ENCODE measurements at regions not wholly inside any gene's neighbourhood (a gene's known extent, or its start where the extent isn't known, plus 50 kb on each side); places are given as distances from the start of the nearest gene placed in this dataset.

DNA sequence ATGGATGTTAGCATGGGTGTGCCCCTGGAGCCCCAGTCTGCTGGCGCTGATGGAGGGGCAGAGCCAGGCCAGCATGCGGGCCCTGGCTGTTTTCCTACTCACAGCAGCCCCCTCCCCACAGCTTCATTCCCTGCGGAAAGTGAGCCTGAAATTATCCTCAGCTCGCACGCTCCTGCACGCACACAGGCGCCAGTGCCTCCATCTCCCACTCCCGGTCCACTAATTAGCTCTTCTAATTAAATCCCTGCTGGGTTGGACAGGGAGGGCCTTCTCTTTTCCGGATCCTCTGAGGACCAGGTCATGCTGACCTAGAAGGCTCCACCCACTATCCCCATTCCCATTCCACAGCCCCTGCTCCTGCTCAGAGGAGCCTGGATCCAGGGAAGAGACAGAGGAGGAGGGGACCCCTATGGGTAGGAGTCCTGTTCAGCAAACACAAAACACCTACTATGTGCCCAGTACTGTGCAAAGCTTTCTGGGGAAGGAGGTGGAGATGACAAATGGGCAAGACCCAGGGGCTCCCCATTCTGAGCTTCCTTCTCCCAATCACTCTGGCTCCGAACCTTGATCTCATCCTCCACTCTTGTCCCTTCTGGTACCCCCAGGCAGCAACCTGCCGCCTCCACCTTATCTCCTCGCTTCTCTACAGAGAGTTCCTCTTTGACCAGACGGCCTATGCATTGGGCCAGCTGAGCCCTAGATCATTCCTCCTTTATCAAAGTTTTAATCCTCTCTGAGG lies 70.2 kb upstream of the CCDC167 start:
- BruUV-seq (replicated peaks) = no TSS peak
- ChIA-PET POLR2A (ENCODE audit: unreplicated experiment) (no interaction called here), CTCF (interaction anchor here (0.6 kb wide), 1 partner anchor 311 kb away, joined by 3 read pairs; no protein-coding TSS in a partner anchor)
- no peak overlapping the region for H2AK9ac ChIP-seq (replicated peaks; ENCODE audit: low read depth, low read length, poor library complexity)
- no peaks in the 10 kb centered on the region for H3K9me3 ChIP-seq (ENCODE audit: control insufficient read depth, insufficient read depth, low read length)
- dilution Hi-C loops (cut with HindIII; ENCODE audit: low sequenced_read_pairs, unreplicated experiment) (no loop called here), intact Hi-C loops (cut with micrococcal nuclease) (loop anchor here (5.0 kb wide), 2 partner anchors 203 to 243 kb away; no protein-coding TSS in a partner anchor), in situ Hi-C loops (cut with MboI; ENCODE audit: low sequenced_read_pairs) (no loop called here)
- no peak overlapping the region for H2BK120ac ChIP-seq (ENCODE audit: low read depth, low read length)
- no peak overlapping the region for H3K18ac ChIP-seq (ENCODE audit: low read depth, low read length)
- 65% methylated on average over 4 of the region's 13 CpGs; no CpG with 5 or more reads in 1 of the 2 experiments for WGBS, 2 experiments (ENCODE audit: extremely low coverage in 2 of 2, insufficient read length in 1 of 2)
- H4K91ac ChIP-seq (ENCODE audit: insufficient read depth, low read depth, low read length) = no peak overlapping the region
- no peak overlapping the region for H3K9ac ChIP-seq (ENCODE audit: low read depth, low read length)
- H4K8ac ChIP-seq (ENCODE audit: low read depth in 2 of 2, low read length in 2 of 2) = no peak overlapping the region
- H3K79me1 ChIP-seq (ENCODE audit: low read depth in 1 of 2, low read length in 2 of 2) = no peaks in the 10 kb centered on the region
- no peak for ATAC-seq (ENCODE audit: low read depth)
- H3K4me2 ChIP-seq (ENCODE audit: low read depth, low read length) = no peak overlapping the region
- H2BK5ac ChIP-seq (ENCODE audit: low read depth, low read length, poor library complexity, severe bottlenecking) = no peak overlapping the region
- H3K56ac ChIP-seq (ENCODE audit: extremely low read depth, insufficient read depth, low read length) = no peak overlapping the region
- no peak for TF ChIP-seq BHLHE40 (IDR thresholded peaks at IDR 0.05; ENCODE audit: low read depth, low read length)
- TF ChIP-seq RCOR1 (IDR thresholded peaks at IDR 0.05; ENCODE audit: insufficient replicate concordance, low read length) = no peak
- TF ChIP-seq MAZ (IDR thresholded peaks at IDR 0.05; ENCODE audit: borderline replicate concordance, low read depth, low read length) = no peak
- TF ChIP-seq, protein P1, sequence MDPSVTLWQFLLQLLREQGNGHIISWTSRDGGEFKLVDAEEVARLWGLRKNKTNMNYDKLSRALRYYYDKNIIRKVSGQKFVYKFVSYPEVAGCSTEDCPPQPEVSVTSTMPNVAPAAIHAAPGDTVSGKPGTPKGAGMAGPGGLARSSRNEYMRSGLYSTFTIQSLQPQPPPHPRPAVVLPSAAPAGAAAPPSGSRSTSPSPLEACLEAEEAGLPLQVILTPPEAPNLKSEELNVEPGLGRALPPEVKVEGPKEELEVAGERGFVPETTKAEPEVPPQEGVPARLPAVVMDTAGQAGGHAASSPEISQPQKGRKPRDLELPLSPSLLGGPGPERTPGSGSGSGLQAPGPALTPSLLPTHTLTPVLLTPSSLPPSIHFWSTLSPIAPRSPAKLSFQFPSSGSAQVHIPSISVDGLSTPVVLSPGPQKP (IDR thresholded peaks at IDR 0.05; ENCODE audit: borderline replicate concordance, low read depth, low read length) = no peak
- TF ChIP-seq NFE2L2 (IDR thresholded peaks at IDR 0.05; ENCODE audit: low read depth, low read length) = no peak
- no peak for TF ChIP-seq POLR2A (IDR thresholded peaks at IDR 0.05; ENCODE audit: low read depth, low read length)
- no peak for TF ChIP-seq CTCF (conservative IDR thresholded peaks at IDR 0.05; ENCODE audit: low read depth, low read length)
- no peak for TF ChIP-seq FOS (IDR thresholded peaks at IDR 0.05; ENCODE audit: low read depth, low read length)
- no peak for TF ChIP-seq RAD21 (IDR thresholded peaks at IDR 0.05; ENCODE audit: low read length)
- no peak for TF ChIP-seq SMC3 (IDR thresholded peaks at IDR 0.05; ENCODE audit: low read depth, low read length)
- no peak overlapping the region for H2AFZ ChIP-seq (replicated peaks; ENCODE audit: low read length, poor library complexity)
- no peak overlapping the region for H3K27ac ChIP-seq (ENCODE audit: insufficient read depth, low read length)
- H3K4me3 ChIP-seq (ENCODE audit: insufficient read depth, low read depth, low read length) = no peak overlapping the region
- no peak for DNase-seq
- no peak overlapping the region for H2BK15ac ChIP-seq (ENCODE audit: low read depth, low read length)
- no peaks in the 10 kb centered on the region for H3K36me3 ChIP-seq (ENCODE audit: control insufficient read depth, insufficient read depth, low read length)
- no peak overlapping the region for H3K23ac ChIP-seq (ENCODE audit: low read depth, low read length)
- H3K9me1 ChIP-seq (ENCODE audit: insufficient read depth, low read length) = 0 out of 2 replicates have a peak, but pooled peaks cover 3% of the 10 kb centered on the region
- H2BK20ac ChIP-seq (ENCODE audit: low read depth, low read length) = no peak overlapping the region
- H2AK5ac ChIP-seq (ENCODE audit: low read depth, low read length) = no peak overlapping the region
- H4K5ac ChIP-seq (ENCODE audit: low read depth, low read length) = no peak overlapping the region
- H3K4ac ChIP-seq (ENCODE audit: low read depth, low read length) = no peak overlapping the region
- H3K14ac ChIP-seq (replicated peaks; ENCODE audit: low read depth, low read length) = no peak overlapping the region
- H4K20me1 ChIP-seq (ENCODE audit: insufficient read depth, low read length) = no peaks in the 10 kb centered on the region
- H3K27me3 ChIP-seq (ENCODE audit: control insufficient read depth, insufficient read depth, low read length) = peaks cover 35% of the 10 kb centered on the region
- no peaks in the 10 kb centered on the region for H3K4me1 ChIP-seq (ENCODE audit: control insufficient read depth, insufficient read depth, low read length)
